Jurkat, Clone E6-1 (cell line): ENCODE measurements at regions not wholly inside any gene's neighbourhood (a gene's known extent, or its start where the extent isn't known, plus 50 kb on each side); places are given as distances from the start of the nearest gene placed in this dataset.

Source experiments
- DNase-seq: peaks from one replicate; pipeline ENCODE4 v3.0.0-alpha.2; 2011; ENCODE audit warnings: low read depth, low spot score
- H3K4me3 ChIP-seq: 2 replicates; pipeline ENCODE4 v1.5.1; 2011; ENCODE audit warnings: mild to moderate bottlenecking, low read length, control low read depth, moderate library complexity

GRCh38 chr1:67886076-67886475 lies 52.8 kb upstream of the GNG12 start:
- no peak for DNase-seq
- H3K4me3 ChIP-seq = no peak overlapping the region

- no peak for DNase-seq
Measured at GRCh38 chr1:67883069-67883468, 49.8 kb upstream of the GNG12 start.

More at GRCh38 chr1:67883069-67883468, 49.8 kb upstream of the GNG12 start:
- H3K4me3 ChIP-seq = no peak overlapping the region
